Activated CD8-positive, alpha-beta memory T cell treated with anti-CD3 and anti-CD28 coated beads for 36 hours (primary cell): ENCODE measurements at regions not wholly inside any gene's neighbourhood (a gene's known extent, or its start where the extent isn't known, plus 50 kb on each side); places are given as distances from the start of the nearest gene placed in this dataset.
"Not testable (repeated sequence)": the region's sequence is repeated elsewhere in the genome, so short reads cannot be mapped to it uniquely, and the experiment has no call there.

Experiments
- CTCF ChIA-PET: fragments of 350-600 bp; sonication (Branson Sonifier 250); formaldehyde crosslinking; loops from one replicate; lab custom pipeline; 2021; ENCODE audit warnings: antibody characterized with exemption; lab: Charles Lee
- POLR2A ChIA-PET: fragments of 350-600 bp; sonication (Branson Sonifier 250); formaldehyde crosslinking; loops from one replicate; lab custom pipeline; 2021; ENCODE audit warnings: antibody characterized with exemption; lab: Charles Lee

- ChIA-PET CTCF (no interaction called here), POLR2A (no interaction called here)
These were observed 164.9 kb upstream of the RREB1 start for GRCh38 chr6:6942831-6943230.

- ChIA-PET POLR2A (no interaction called here), CTCF (no interaction called here)
These were observed 164.3 kb upstream of the RREB1 start for GRCh38 chr6:6943421-6943820.

DNA sequence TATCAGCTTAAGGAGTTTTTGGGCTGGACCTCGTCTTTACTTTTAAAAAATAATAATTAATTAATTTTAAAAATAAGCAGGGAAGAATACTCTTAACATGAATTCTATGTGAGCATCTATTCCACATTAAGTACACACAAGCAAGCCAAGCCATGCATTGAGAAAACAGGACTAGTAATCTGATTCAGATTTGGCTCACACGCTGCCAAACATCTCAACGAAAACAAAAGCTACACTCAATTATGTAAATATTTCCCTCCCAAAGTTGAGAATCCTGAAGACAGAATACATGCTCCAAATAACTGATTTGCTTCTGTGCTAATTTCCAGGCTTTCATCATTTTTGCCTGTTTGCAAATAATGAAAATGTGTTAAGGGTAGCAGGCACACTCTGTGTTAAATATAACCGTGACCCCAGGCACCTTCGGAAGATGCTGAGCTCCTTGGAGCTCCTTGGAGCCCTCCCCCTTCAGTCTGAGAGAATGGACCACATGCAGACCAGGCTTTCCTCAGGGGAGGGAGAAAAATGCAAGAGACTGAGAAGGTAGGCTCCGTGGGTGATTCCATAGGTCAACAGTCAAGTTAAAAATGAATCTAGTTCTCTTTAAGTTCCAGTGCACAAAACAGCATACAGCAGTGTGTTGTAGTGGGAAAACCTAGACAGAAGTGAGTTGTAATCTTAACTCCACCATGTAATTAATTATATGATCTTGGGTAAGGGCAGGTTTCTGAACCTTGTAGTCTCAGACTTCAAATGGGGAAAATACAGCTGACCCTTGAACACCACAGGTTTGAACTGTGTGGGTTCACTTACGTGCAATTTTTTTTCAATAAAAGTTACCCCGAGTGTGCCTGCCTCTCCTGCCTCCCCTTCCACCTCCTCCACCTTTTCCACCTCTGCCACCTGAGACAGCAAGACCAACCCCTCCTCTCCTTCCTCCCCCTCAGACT is 161.3 kb upstream of the RREB1 start:
- ChIA-PET CTCF (interaction anchor here (0.6 kb wide), 1 partner anchor 1675 kb away, joined by 3 read pairs; no protein-coding TSS in a partner anchor), POLR2A (no interaction called here)

DNA sequence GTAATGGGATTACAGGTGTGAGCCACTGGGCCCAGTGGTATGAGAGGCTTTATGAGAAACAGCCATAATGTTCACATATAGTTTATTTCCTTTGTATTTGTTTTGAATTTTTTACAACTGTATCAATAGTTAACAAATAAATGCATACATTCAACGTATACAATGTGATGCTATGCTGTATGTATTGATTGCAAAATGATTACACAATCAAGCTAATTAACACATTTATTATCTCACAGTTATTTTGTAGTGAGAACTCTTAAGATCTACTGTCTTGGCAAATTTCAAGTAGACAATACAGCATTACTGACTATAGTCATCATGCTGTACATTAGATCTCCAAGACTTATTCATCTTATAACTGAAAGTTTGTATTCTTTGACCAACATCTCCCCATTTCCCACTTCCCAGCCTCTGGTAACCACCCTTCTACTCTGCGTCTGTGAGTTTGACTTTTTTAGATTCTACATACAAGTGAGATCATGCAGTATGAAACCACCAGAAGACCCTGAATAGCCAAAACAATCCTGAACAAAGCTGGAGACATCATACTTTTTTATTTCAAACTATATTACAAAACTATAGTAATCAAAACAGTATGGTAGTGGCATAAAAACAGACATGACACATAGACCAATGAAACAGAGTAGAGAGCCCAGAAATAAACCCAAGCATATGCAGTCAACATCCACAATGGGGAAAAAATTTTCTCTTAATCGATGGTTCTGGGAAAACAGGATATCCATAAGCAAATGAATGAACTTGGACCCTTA is 157.2 kb upstream of the RREB1 start:
- ChIA-PET POLR2A (no interaction called here), CTCF (no interaction called here)

- POLR2A ChIA-PET, result no interaction called here
- CTCF ChIA-PET, result no interaction called here
These were observed 156.4 kb upstream of the RREB1 start for GRCh38 chr6:6951355-6951754.

- ChIA-PET CTCF (no interaction called here), POLR2A (no interaction called here)
These were observed 155.3 kb upstream of the RREB1 start for GRCh38 chr6:6952484-6952883.

GRCh38 chr6:6952927-6953326 is 154.8 kb upstream of the RREB1 start:
- CTCF ChIA-PET, result not testable (repeated sequence)

DNA sequence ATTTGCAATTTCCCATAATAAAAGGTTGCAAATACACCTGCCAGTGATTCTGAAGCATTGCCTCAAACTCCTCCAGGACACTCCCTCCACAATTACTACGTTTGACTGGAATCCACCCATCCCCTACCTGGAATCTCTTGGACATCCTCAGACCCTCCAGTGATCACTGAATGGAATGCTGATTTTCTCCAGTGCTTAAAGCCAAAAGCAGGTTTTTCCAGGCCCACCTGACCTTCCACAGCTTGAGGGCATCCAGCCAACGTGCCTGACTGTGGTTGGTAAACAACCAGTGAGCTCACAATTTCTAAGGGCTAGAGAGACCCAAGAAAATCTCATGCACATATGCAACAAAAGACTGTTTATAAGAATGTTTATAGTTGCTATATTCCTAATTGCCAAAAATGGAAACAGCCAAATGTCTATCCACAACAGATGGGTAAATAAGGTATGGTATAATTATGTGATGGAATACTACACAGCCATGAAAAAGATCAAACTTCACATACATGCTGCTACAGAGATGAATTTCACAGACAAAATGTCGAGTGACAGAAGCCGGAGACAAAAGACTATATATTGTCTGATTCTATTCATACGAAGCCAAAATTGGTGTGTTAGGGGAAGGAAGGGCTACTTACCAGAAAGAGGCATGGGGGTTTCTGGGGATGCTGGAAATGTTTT is 147.1 kb upstream of the RREB1 start:
- ChIA-PET CTCF (no interaction called here), POLR2A (no interaction called here)

More at GRCh38 chr6:6952927-6953326, 154.8 kb upstream of the RREB1 start:
- POLR2A ChIA-PET, result not testable (repeated sequence)

- POLR2A ChIA-PET, result no interaction called here
- CTCF ChIA-PET, result no interaction called here
These were observed 145.7 kb upstream of the RREB1 start for GRCh38 chr6:6962086-6962485.

GRCh38 chr6:6962699-6963098 is 145.1 kb upstream of the RREB1 start:
- ChIA-PET POLR2A (no interaction called here), CTCF (no interaction called here)

GRCh38 chr6:6963390-6963789 is 144.4 kb upstream of the RREB1 start:
- CTCF ChIA-PET, result interaction anchor here (0.7 kb wide), 1 partner anchor 384 kb away, joined by 3 read pairs; no protein-coding TSS in a partner anchor
- POLR2A ChIA-PET, result not testable (repeated sequence)

GRCh38 chr6:6964675-6965074 is 143.1 kb upstream of the RREB1 start:
- ChIA-PET CTCF (interaction anchor here (0.5 to 0.7 kb wide), 2 partner anchors 114 to 1291 kb away, joined by 3 to 4 read pairs; no protein-coding TSS in a partner anchor), POLR2A (no interaction called here)

GRCh38 chr6:6966127-6966526 is 141.6 kb upstream of the RREB1 start:
- CTCF ChIA-PET, result no interaction called here
- POLR2A ChIA-PET, result no interaction called here

DNA sequence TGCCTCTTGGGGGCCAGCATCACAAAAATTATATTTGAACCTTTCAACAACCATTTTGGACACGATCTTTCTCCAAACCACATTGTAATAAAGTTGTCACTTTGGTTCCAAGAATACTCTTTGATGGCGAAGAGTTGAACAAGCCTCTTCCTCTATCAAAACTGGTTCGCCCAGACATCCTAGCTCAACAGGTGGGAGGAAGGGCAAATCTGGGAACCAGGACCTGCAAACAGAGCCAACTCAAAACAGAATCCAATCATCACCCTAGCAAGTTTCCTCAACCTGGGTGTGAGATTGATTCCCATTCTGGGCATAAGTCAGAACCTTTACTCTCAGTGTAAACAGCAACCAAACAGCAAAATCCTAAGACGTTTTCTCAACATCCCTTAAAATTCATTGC is 141.2 kb upstream of the RREB1 start:
- ChIA-PET CTCF (no interaction called here), POLR2A (no interaction called here)

DNA sequence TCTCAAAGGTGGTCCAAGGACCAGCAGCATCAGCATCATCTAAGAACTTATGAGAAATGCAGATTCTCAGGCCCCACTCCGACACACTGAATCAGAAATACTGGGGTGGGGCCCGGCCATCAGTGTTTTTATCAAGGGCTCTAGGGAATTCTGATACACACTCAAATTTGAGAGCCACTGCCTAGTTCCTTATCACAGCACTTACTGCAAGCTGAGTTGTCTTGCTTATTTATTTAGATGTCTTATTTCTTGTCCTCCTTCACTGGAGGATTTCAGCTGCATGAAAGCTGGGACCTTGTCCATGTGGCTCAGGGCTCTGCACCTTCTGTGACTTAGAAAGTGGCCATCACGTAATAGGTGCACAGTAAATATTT is 139.4 kb upstream of the RREB1 start:
- ChIA-PET CTCF (no interaction called here), POLR2A (no interaction called here)

DNA sequence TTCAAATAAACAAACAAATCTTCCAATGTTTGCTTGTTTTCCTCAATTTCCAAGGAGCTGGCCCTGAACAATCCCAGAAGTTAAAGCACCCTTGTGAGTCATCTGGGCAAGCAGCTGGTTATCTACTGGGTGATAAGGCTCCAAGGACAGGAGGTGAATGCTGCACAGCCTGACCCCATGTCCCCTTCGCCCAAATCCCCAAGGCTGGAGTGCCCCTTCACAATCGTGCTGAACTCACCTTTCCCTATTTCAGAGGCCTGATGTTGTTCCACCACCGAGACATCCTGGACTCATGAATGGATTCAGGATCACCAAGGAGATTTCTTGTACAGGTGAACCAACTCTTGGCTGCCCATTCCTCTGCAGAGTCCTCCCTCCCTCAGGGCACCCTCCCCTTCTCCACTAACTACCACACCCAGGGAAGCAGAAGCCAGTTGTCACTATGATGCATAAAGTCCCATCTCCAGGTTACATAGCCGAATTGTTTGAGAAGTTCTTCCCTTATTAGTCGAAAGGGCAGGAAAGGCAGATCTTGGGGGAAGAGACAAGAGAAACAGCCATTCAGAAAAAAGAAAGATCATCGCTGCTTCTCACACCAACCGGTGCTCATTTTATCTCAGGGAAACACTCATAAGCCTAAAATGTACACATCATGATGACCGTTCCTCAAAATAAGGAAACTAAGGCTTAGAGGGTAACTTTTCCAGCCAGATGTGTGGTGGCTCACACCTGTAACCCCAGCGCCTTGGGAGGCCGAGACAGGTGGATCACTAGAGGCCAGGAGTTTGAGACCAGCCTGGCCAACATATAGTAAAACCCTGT is 138.8 kb upstream of the RREB1 start:
- POLR2A ChIA-PET, result no interaction called here
- CTCF ChIA-PET, result no interaction called here

DNA sequence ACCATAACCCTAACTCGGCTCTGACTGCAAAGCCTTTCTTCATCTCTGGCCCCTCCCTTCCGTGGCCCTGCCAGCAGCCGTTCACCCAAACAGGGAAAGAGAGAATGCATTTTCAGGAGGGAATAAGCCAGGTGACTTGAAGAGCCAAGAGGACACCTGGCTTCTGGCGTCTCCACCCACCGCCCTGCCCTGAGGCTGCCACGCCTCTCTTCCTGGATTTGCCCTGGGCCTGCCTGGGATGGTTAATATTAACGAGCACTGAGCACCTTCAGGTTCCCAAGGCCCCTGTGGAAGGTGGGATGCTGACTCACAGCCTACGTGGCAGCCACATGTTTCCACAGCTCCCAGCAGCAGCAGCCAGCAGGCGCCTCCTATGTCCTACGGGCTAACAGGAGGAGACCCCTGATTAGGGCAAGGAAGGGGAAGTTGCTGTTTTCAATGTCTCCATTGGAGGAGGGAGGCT is 138.0 kb upstream of the RREB1 start:
- ChIA-PET POLR2A (no interaction called here), CTCF (no interaction called here)

GRCh38 chr6:6970851-6971250 is 136.9 kb upstream of the RREB1 start:
- POLR2A ChIA-PET, result no interaction called here
- CTCF ChIA-PET, result interaction anchor here (0.6 kb wide), 1 partner anchor 201 kb away, joined by 4 read pairs; no protein-coding TSS in a partner anchor

- CTCF ChIA-PET, result interaction anchor here (0.6 kb wide), 1 partner anchor 201 kb away, joined by 4 read pairs; no protein-coding TSS in a partner anchor
- POLR2A ChIA-PET, result no interaction called here
These were observed 136.4 kb upstream of the RREB1 start for GRCh38 chr6:6971369-6971768.
